Tibial artery (tissue), 4 donors: ENCODE measurements at regions not wholly inside any gene's neighbourhood (a gene's known extent, or its start where the extent isn't known, plus 50 kb on each side); places are given as distances from the start of the nearest gene placed in this dataset.

Experiments
- DNase-seq, 2 donors: peaks; one replicate each; pipeline ENCODE4 v3.0.0-alpha.2; 2019
- H3K27ac ChIP-seq, 2 donors: fragments of 200-600 bp; sonication (generic) in 1 of 2; 1 replicate in 1 of 2; 2 replicates in 1 of 2; pipeline ENCODE4 v1.5.1; 2018 to 2019; ENCODE audit warnings: mild to moderate bottlenecking in 1 of 2
- H3K27me3 ChIP-seq, 2 donors: fragments of 200-600 bp; sonication (generic) in 1 of 2; one replicate each; pipeline versions ENCODE4 v1.5.1 to v1.6.0; 2016 to 2019
- H3K36me3 ChIP-seq, 3 donors: fragments of 200-600 bp; sonication (generic) in 2 of 3; one replicate each; pipeline ENCODE4 v1.5.1; 2016 to 2019; ENCODE audit warnings: mild to moderate bottlenecking in 2 of 3
- H3K4me1 ChIP-seq, 4 donors: fragments of 200-600 bp; sonication (generic) in 2 of 4; 1 replicate in 3 of 4; 2 replicates in 1 of 4; pipeline ENCODE4 v1.5.1; 2016 to 2019
- H3K4me3 ChIP-seq, 2 donors: fragments of 200-600 bp; sonication (generic) in 1 of 2; 1 replicate in 1 of 2; 2 replicates in 1 of 2; pipeline ENCODE4 v1.5.1; 2018 to 2019; ENCODE audit warnings: mild to moderate bottlenecking in 2 of 2
- H3K9me3 ChIP-seq, 3 donors: fragments of 200-600 bp; sonication (generic) in 1 of 3; one replicate each; pipeline ENCODE4 v1.5.1; 2016 to 2019
- CTCF ChIP-seq, 2 experiments: fragments of 200-600 bp in 1 of 2; fragments of 450-650 bp in 1 of 2; IDR thresholded peaks; one replicate each; pipeline ENCODE4 v1.5.1; 2017 to 2019; ENCODE audit warnings: antibody characterized with exemption in 2 of 2, mild to moderate bottlenecking in 1 of 2, moderate library complexity in 1 of 2
- intact Hi-C: fragments of 100-400 bp; cut with DNase I; formaldehyde crosslinking; loops from one replicate; pipeline ENCODE4 v1.15.0; 2023; ENCODE audit warnings: low total_unique reads

GRCh38 chr12:65734226-65734625 is 90.1 kb upstream of the HMGA2 start:
- Histone ChIP-seq H3K4me3 (no peak overlapping the region), H3K9me3 (no peaks in the 10 kb centered on the region), H3K27ac (no peak overlapping the region), H3K36me3 (no peaks in the 10 kb centered on the region), H3K4me1 (peaks cover 0 to 3% (median under 1%) of the 10 kb centered on the region in 4 donors), H3K27me3 (peaks cover 0 to 19% of the 10 kb centered on the region in 2 donors)
- DNase-seq = no peak
- intact Hi-C loops = no loop called here
- TF ChIP-seq CTCF (IDR thresholded peaks at IDR 0.05) = no peak

GRCh38 chr12:65739606-65740005 is 84.7 kb upstream of the HMGA2 start:
- Histone ChIP-seq H3K36me3 (no peaks in the 10 kb centered on the region), H3K27ac (no peak overlapping the region), H3K4me3 (no peak overlapping the region), H3K9me3 (no peaks in the 10 kb centered on the region), H3K27me3 (peaks cover 0 to 22% of the 10 kb centered on the region in 2 donors), H3K4me1 (peaks cover 0 to 20% (median 12%) of the 10 kb centered on the region in 4 donors)
- TF ChIP-seq CTCF (IDR thresholded peaks at IDR 0.05) = no peak
- DNase-seq = no peak
- intact Hi-C loops = no loop called here

GRCh38 chr12:65740506-65740872 is 83.8 kb upstream of the HMGA2 start:
- DNase-seq = no peak
- H3K36me3 ChIP-seq = no peaks in the 10 kb centered on the region
- H3K4me1 ChIP-seq = peaks cover 0 to 20% (median 12%) of the 10 kb centered on the region in 4 donors
- no peak overlapping the region for H3K27ac ChIP-seq
- no peak overlapping the region for H3K4me3 ChIP-seq
- peaks cover 0 to 30% of the 10 kb centered on the region in 2 donors for H3K27me3 ChIP-seq
- H3K9me3 ChIP-seq = no peaks in the 10 kb centered on the region
- TF ChIP-seq CTCF (IDR thresholded peaks at IDR 0.05) = no peak
- intact Hi-C loops = no loop called here

- Histone ChIP-seq H3K4me3 (peak overlapping the region; percentile 47 to 57), H3K27me3 (peaks cover 0 to 33% of the 10 kb centered on the region in 2 donors), H3K36me3 (no peaks in the 10 kb centered on the region), H3K9me3 (no peaks in the 10 kb centered on the region), H3K4me1 (peaks cover 0 to 20% (median 12%) of the 10 kb centered on the region in 4 donors), H3K27ac (no peak overlapping the region)
- peak; percentile 69 to 70 for DNase-seq
- no peak for TF ChIP-seq CTCF (IDR thresholded peaks at IDR 0.05)
- intact Hi-C loops = no loop called here
Measured at GRCh38 chr12:65740873-65741600, 83.2 kb upstream of the HMGA2 start.

- no peak overlapping the region for H3K27ac ChIP-seq
- no peaks in the 10 kb centered on the region for H3K36me3 ChIP-seq
- H3K9me3 ChIP-seq = no peaks in the 10 kb centered on the region
- no peak for TF ChIP-seq CTCF (IDR thresholded peaks at IDR 0.05)
- intact Hi-C loops = no loop called here
- H3K4me3 ChIP-seq = peak overlapping the region; percentile 47 to 57
- peaks cover 0 to 20% (median 12%) of the 10 kb centered on the region in 4 donors for H3K4me1 ChIP-seq
- DNase-seq = peak in 1 of 2 donors; percentile 58
- peaks cover 0 to 35% of the 10 kb centered on the region in 2 donors for H3K27me3 ChIP-seq
Measured at GRCh38 chr12:65741656-65742017, 82.6 kb upstream of the HMGA2 start.
